Osteocyte (in vitro differentiated cells): ENCODE measurements at regions not wholly inside any gene's neighbourhood (a gene's known extent, or its start where the extent isn't known, plus 50 kb on each side); places are given as distances from the start of the nearest gene placed in this dataset.

ENCODE experiments used
- DNase-seq: peaks from one replicate; pipeline ENCODE4 v3.0.0; 2021; ENCODE audit warnings: mixed read lengths; ENCODE audit not compliant: unreplicated experiment; ENCODE audit errors: extremely low spot score
- H3K27ac Mint-ChIP-seq: one replicate; pipeline ENCODE4 v1.8.0; 2021; ENCODE audit warnings: mild to moderate bottlenecking, mixed read lengths; ENCODE audit not compliant: unreplicated experiment
- H3K27me3 Mint-ChIP-seq: one replicate; pipeline ENCODE4 v1.8.0; 2021; ENCODE audit warnings: mixed read lengths; ENCODE audit not compliant: unreplicated experiment
- H3K36me3 Mint-ChIP-seq: one replicate; pipeline ENCODE4 v1.8.0; 2021; ENCODE audit warnings: mixed read lengths; ENCODE audit not compliant: unreplicated experiment
- H3K4me1 Mint-ChIP-seq: one replicate; pipeline ENCODE4 v1.8.0; 2021; ENCODE audit warnings: mixed read lengths; ENCODE audit not compliant: unreplicated experiment
- H3K4me3 Mint-ChIP-seq: one replicate; pipeline ENCODE4 v1.8.0; 2021; ENCODE audit warnings: mild to moderate bottlenecking, moderate library complexity, mixed read lengths; ENCODE audit not compliant: unreplicated experiment
- H3K9me3 Mint-ChIP-seq: one replicate; pipeline ENCODE4 v1.8.0; 2021; ENCODE audit warnings: mixed read lengths; ENCODE audit not compliant: unreplicated experiment
- TF ChIP-seq, protein P1 (sequence below): fragments of 200-600 bp; sonication (generic); IDR thresholded peaks from 2 replicates; pipeline ENCODE4 v1.5.0; 2021; ENCODE audit warnings: antibody characterized with exemption, mild to moderate bottlenecking, moderate library complexity

DNA sequence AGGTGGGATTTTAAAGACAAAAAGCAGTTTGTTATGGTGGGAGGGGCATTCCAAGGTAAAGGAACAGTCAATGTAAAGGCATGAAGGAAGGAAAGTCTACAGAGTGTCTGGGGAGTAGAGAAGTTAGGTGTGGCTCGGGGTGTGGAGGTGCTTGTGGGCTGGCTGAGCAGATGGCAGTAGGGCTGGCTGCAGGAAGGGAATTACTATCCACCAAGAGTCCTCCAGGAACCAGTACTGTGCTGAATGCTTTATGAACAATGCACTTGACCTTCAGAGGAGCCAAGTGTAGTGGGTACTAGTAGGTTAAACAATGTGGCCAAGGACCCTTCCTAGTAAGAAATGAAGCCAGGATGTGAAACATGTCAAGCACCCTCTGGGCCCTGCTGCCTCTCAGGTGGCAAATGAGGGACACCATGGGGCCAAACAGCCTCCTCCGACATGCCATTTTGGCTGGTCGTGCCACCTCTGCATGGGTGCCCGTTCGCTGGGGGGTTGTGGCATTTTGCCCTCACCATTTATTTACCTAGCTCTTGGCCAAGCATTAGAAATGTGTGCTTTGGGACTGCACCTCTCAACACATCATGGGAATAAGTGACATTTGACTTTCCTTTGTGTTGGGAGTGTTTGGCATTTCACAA, 123.6 kb upstream of the TENM4 start:
- Mint-ChIP-seq H3K4me3 (no peak overlapping the region), H3K4me1 (no peaks in the 10 kb centered on the region)
- TF ChIP-seq, protein P1, sequence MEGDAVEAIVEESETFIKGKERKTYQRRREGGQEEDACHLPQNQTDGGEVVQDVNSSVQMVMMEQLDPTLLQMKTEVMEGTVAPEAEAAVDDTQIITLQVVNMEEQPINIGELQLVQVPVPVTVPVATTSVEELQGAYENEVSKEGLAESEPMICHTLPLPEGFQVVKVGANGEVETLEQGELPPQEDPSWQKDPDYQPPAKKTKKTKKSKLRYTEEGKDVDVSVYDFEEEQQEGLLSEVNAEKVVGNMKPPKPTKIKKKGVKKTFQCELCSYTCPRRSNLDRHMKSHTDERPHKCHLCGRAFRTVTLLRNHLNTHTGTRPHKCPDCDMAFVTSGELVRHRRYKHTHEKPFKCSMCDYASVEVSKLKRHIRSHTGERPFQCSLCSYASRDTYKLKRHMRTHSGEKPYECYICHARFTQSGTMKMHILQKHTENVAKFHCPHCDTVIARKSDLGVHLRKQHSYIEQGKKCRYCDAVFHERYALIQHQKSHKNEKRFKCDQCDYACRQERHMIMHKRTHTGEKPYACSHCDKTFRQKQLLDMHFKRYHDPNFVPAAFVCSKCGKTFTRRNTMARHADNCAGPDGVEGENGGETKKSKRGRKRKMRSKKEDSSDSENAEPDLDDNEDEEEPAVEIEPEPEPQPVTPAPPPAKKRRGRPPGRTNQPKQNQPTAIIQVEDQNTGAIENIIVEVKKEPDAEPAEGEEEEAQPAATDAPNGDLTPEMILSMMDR = no peak

DNA sequence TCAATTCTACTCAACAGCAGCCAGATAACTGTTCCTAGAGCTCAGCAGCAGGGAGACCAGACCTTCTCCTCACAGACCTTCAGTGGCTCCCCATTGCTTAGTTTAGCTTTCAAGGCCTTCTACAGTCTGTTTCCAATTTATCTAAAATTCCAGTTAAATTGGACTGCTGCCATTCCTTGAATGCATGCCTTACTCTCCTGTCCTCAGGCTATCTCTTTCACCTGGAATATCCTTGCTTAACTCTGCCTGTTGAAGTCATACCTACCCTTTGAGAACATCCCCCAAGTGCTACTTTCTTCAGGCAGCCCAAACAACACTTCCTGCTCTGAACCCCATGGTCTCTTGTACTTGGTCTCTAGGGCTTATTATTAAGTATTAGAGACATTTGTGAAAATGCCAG, 120.7 kb upstream of the TENM4 start:
- no peaks in the 10 kb centered on the region for H3K9me3 Mint-ChIP-seq
- no peaks in the 10 kb centered on the region for H3K36me3 Mint-ChIP-seq
- H3K4me1 Mint-ChIP-seq = no peaks in the 10 kb centered on the region
- no peak overlapping the region for H3K27ac Mint-ChIP-seq
- DNase-seq = no peak
- no peak overlapping the region for H3K4me3 Mint-ChIP-seq
- TF ChIP-seq, protein P1 = no peak
- no peaks in the 10 kb centered on the region for H3K27me3 Mint-ChIP-seq

More for the DNA sequence above, 123.6 kb upstream of the TENM4 start:
- no peak overlapping the region for H3K27ac Mint-ChIP-seq
- DNase-seq = no peak
- peaks cover 3% of the 10 kb centered on the region for H3K27me3 Mint-ChIP-seq
- H3K9me3 Mint-ChIP-seq = no peaks in the 10 kb centered on the region
- H3K36me3 Mint-ChIP-seq = no peaks in the 10 kb centered on the region

GRCh38 chr11:79550809-79551208, 110.0 kb upstream of the TENM4 start:
- Mint-ChIP-seq H3K36me3 (no peaks in the 10 kb centered on the region), H3K4me3 (no peak overlapping the region), H3K27me3 (peaks cover 9% of the 10 kb centered on the region), H3K4me1 (no peaks in the 10 kb centered on the region), H3K27ac (no peak overlapping the region), H3K9me3 (no peaks in the 10 kb centered on the region)
- no peak for DNase-seq
- TF ChIP-seq, protein P1 = no peak

GRCh38 chr11:79547256-79547655, 106.4 kb upstream of the TENM4 start:
- DNase-seq = no peak
- Mint-ChIP-seq H3K4me1 (no peaks in the 10 kb centered on the region), H3K36me3 (no peaks in the 10 kb centered on the region), H3K27me3 (peaks cover 29% of the 10 kb centered on the region), H3K4me3 (no peak overlapping the region), H3K9me3 (no peaks in the 10 kb centered on the region), H3K27ac (no peak overlapping the region)
- TF ChIP-seq, protein P1 = no peak

DNA sequence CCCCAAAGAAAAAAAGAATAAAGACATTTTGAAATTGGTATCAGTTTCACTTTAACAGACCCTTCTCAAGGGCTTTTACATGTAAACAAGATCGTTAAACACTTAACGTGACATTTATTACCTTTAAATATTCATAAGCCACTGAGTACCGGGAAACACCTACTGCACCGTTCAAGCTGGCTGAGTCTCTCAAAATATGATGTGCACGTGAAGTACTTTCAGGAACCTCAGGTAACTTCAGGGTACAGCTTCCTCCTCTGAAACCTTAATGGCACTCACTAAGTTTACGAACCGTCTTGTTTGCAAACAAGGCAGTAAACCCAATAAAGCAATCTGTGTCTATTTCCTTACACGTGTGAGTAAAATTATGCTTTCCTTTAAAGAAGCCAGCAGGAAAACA, 105.5 kb upstream of the TENM4 start:
- H3K4me3 Mint-ChIP-seq = no peak overlapping the region
- H3K36me3 Mint-ChIP-seq = no peaks in the 10 kb centered on the region
- TF ChIP-seq, protein P1 = no peak
- no peaks in the 10 kb centered on the region for H3K9me3 Mint-ChIP-seq
- no peak overlapping the region for H3K27ac Mint-ChIP-seq
- peaks cover 30% of the 10 kb centered on the region for H3K27me3 Mint-ChIP-seq
- no peaks in the 10 kb centered on the region for H3K4me1 Mint-ChIP-seq
- DNase-seq = no peak
